Activated CD4-positive, CD25-positive, alpha-beta regulatory T cell treated with anti-CD3 and anti-CD28 coated beads, Interleukin-2, amount 50 U/mL, for 24 hours (primary cell): ENCODE measurements at regions not wholly inside any gene's neighbourhood (a gene's known extent, or its start where the extent isn't known, plus 50 kb on each side); places are given as distances from the start of the nearest gene placed in this dataset.
A peak's percentile ranks its signal among the peaks of the same experiment; 100 is the strongest.

Source experiments
- ATAC-seq, 2 donors: fragments of 150-1000 bp; cut with Tn5 transposase; one replicate each; pipeline ENCODE4 v1.10.0; 2021; ENCODE audit warnings: mild to moderate bottlenecking in 1 of 2, moderate library complexity in 1 of 2

DNA sequence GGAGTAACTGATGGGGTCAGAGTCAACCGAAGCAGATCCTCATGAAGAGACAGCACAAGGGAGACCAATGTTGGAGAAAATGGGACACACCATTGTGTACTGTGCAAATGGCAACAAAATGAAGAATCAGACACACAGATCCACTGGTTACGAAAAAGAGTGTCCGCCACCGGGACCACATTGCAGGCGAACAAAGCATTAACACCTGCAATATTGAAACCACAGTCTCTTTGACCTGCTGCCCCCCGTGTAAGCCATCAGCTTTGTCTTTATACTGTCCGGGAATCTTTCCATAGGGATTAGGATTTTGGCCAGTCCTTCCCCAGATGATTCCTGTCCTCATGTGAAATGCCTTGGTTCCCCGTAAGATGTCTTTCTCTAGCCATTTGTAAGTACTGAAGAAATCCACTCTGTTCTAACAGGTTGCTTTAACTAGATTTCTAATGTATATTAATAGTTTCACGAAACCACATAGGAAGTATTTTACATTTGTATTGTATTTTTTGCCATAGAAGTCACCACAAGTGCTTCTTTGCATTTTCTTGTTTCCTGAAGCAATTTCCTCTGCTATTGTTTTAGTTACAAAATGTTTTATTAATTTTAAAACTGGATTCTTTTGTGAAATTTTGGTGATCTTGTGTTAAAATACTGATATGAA lies 140.8 kb upstream of the NFE2L3 start:
- ATAC-seq, result no peak

DNA sequence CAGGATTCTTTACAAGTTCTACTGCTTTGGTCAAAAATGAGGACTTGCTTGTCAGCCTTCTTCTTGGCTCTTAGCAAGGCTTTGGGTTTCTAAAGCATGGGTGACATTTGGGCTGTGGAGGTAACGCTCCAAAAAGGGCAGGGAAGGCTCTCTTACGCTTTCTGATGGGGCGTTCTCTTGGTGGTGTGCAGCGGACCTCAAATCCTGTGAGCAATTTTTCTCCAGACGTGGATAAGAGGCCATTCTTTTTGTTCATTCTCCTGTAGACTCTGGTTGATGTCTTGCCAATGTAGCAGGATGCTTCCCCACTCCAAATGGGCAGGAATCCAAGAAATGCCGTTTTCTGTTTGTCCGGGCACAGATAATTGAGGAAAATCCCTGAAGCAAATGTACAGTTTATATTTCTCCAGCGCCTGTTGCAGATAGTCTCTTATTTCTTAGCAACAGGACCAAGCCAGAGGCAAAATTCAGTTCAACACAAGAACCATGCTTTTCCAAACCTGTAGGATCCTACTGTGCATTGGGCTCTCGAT lies 138.4 kb upstream of the NFE2L3 start:
- no peak for ATAC-seq

DNA sequence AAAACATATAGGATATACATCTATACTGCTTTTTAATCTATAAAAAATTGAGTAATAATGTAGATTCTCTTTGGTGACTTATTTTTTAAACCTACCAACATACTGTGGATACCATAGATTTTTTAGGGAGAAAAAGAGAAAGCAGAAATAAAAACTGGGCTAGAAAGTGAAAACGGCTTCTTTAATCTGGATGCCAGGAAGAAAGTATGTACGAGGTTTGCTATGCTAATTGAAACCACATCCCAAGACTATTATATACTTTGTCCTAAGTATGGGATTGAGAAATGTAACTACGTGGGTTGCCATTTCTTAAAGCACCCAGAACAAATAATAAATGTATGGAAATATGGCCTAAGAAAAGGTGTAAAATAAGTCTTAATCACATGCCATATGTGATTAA lies 129.0 kb upstream of the NFE2L3 start:
- no peak for ATAC-seq

DNA sequence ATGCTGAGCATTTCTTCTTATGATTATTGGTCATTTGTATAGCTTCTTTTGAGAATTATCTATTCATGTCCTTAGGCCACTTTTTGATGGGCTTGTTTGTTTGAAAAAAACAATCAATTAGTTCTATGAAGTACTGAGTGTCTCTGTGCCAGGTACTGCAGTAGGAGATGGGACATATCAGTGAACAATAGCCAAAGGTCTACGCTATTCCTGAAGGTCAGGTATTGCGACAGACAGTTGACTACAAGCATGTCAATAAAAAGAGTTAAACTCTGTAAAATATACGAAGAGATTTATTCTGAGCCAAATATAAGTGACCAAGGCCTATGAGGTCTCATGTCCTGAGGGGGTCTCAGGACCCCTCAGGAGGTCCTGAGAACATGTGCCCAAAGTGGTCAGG lies 122.1 kb upstream of the NFE2L3 start:
- ATAC-seq, result no peak

DNA sequence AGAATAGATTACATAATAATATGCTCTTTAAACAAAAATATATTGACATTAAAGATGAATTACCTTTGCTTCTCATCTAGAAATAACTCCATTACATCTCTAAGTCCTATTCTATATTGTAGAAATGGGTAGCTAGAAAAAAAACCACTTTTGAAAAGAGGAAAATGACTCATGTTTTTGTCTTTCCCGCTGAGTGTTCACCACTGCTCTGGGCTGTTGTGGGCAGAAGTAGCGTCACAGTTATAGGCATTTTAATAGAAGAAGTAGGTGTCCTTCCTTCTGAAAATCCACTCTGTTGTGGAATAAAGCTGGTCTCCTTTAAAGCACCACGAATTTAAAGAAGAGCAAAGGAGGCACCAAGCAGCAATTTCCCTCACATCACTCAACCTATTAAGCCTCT lies 117.6 kb upstream of the NFE2L3 start:
- no peak for ATAC-seq

DNA sequence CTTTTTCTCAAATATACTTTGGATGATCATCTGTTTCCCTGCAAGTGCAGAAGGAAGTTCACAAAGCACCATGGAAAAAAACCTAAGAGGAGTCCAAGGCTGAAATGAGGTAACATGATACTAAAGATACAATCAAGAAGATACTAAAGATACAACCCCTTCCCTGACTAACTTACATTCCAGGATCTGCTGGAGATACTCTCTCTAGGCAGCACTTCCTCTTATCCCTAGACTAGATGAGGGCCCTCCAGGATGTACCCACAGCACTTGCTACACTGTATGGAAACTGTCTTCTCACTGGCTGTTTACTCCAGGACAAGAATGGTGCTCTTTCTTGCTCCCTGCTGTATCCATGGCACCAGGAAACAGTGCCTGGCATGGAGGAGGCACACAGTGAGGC lies 116.4 kb upstream of the NFE2L3 start:
- ATAC-seq, result no peak

DNA sequence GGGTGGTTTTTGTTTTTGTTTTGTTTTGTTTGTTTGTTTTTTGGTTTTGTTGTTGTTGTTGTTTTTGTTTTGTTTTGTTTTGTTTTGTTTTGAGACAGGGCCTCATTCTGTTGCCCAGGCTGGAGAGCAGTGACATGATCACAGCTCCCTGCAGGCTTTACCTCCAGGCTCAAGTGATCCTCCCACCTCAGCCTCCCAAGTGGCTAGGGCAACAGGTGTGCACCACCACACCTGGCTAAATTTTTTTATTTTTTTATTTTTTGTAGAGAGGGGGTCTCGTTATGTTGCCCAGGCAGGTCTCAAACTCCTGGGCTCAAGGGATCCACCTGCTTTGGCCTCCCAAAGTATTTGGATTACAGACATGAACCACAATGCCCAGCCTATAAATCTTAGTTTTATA lies 115.9 kb upstream of the NFE2L3 start:
- ATAC-seq, result no peak

DNA sequence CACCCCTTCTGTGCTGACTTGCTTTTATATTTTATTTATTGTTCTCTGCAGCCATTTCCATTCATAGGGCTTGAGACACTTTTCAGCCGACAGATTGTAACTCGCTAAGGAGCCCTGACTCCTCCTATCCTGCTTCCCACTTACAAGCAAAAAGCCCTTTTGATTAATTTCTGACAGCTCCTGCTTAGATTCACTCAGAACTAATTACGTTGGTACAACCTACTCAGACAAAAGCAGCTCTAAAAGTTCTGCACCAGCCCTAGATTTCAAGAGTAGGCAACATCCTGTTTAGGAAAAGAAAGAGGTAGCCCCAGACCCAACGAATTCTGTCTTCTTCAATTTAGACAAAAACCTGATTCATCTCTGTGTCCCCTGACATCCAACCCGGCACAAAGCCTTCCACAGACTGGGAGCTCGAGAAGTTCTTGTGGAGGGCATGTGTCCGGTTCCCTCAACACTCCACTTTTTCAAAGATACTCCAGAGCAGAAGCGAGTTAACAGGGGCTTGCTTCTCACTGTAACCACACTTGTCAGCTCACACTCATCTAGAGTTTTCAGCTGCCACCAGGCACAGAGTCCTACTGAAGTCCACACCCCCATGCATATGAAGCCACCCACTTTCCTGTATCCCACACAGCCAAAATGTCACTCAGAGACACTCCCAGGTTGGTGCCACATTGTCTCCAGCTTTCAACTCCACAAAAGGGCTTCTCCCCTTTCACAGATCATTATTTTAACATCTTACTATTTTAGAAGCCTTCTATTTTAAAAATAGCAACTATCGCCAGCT lies 113.6 kb upstream of the NFE2L3 start:
- ATAC-seq, result no peak

DNA sequence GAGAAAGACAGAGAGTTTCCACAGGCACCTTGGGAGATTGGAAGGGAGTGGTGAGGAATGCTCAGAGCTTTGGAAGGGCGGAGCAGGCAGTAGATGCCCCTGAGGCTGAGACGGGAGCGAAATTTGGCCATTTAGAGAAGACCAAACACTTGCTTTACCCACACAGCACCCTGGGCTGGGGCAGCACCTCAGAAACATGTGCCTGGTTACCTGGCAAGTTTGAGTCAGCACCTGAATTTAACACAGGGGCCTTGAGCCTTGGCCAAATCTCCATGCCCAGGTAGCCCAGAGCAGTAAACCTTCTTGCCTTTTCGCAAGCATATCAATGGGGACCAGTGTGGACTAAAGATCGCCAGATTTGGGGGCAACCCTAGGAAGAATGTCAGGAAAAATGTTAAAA lies 111.9 kb upstream of the NFE2L3 start:
- no peak for ATAC-seq

DNA sequence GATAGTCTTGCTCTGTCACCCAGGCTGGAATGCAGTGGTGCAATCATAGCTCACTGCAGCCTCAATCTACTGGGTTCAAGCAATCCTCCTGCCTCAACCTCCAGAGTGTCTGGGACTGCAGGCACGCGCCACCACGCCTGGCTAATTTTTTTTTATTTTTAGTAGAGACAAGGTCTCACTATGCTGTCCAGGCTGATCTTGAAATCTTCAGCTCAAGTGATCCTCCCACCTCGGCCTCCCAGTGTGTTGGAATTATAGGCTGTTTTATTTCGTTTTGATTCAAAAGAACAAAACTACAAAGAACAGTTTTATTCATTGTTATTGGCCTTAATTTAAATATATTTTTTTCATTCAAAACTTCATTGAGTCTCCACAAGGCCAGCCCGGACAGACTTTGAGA lies 109.8 kb upstream of the NFE2L3 start:
- no peak for ATAC-seq

DNA sequence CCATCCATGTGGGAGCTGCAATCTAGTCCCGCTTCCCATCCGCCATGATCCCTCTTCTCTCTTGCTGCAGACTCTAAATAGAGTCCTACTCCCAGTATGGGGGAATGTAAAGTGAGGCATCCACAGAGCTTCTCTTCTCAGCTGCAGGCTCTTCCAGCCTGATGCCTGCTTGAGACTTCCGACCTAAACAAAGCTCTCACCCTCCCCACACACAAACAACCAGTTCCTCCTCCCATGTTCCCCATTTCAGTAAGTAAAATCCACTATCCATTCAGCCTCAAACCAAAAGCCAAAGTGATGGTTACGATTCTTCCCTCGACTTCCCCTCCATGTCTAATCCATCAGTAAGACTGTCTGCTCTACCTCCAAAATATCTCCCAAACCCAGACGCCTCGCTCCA lies 108.2 kb upstream of the NFE2L3 start:
- no peak for ATAC-seq

DNA sequence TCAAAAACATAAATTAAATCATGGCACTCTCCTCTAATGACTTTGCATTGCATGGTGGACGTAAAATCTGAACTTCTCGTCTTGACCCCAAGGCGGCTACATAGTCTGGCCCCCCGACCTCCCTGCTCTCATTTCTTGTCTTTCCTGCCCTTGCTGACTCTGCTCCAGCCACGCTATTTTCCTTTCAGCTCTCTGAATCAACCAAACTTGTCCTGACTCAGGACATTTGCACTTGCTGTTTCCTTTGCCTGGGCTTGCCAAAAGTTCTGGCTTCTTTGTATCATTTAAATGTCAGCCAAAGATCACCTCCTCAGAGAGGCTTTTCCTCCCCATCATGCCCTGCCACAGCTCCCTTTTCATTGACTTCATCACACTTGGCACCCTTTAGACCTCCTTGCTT lies 107.7 kb upstream of the NFE2L3 start:
- ATAC-seq, result no peak

DNA sequence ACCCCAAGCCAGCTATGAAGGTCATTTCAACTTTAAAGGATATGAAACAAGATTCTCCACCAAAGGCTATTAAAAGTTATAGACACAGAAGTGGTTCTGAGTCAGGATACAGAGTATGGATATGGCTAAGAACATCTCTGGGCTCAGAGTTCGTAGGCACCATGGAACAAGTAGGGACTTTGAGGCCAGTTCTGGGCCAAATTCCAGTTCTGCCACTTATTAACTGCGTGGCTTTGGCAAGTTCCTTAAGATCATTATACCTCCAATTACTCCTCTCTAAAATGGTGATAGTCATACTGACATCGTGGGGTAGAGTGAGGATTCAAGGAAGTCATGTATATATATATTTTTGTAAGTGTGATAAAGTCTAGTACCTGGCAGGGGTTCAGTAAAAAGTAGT lies 105.8 kb upstream of the NFE2L3 start:
- ATAC-seq, result no peak

DNA sequence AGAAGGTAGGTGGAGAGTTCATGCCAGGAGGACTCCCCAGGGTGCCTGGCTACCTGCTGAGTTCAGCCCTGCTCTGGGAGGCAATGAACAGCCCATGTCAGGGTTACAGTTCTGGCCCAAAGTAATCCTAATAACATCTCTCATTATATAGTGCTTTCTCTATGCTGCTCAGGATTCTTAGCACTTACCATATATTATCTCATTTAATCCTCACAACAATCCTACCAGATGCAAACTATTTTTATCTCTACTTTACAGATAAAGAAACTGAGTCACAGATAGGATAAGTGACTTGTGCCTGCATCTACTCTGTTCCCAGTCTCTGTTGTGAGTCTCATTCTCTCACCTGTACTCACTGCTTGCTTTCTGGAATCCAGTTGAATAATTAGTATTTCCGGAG lies 105.1 kb upstream of the NFE2L3 start:
- ATAC-seq, result no peak

DNA sequence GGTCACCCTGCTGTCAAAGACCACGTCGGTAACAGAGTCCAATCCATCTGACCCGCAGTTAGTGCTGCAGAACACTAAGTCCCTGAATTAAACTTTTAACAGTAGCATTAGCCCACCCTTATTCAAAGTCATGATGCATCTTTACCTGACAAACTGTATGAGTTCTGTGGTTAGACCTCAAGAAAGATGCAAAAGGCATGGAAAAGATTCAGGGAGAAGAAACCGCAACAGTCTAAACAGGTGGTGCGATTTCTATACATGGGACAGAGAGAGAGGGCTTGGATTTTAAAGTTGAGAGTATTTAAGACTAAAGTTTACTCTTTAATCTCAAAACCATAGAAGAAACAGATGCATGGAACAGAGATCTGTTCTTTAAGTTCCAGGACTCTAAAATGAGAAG lies 103.3 kb upstream of the NFE2L3 start:
- ATAC-seq, result no peak

DNA sequence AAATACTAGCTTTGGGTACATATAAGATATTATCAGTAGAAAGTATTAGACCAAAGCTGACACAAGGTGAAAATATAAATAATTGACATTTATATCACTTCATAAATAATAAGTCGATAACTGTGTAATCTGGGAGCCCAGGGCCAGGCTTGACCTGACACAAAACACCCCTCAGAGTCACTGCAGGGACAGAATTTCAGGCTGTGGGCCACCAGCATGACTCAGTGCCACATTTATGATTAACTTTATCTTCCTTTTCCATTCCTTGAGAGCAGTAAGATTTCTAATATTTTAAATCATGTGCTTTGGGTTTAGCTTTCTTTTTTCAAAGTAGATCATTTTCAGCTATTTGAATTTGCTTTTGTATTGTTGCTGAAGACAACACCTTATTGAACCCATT lies 102.9 kb upstream of the NFE2L3 start:
- no peak for ATAC-seq

DNA sequence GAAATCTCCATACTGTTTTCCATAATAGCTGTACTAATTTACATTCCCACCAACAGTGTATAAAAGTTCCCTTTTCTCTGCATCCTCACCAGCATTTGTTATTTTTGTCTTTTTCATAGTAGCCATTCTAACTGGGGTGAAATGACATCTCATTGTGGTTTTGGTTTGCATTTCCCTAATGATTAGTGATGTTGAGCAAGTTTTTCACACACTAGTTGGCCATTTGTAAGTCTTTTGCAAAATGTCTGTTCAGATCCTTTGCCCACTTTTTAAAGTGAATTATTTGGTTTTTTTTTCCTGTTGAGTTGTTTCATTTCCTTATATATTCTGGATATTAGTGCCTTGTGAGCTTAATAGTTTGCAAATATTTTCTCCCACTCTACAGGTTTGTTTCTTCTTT lies 101.0 kb upstream of the NFE2L3 start:
- ATAC-seq, result no peak

DNA sequence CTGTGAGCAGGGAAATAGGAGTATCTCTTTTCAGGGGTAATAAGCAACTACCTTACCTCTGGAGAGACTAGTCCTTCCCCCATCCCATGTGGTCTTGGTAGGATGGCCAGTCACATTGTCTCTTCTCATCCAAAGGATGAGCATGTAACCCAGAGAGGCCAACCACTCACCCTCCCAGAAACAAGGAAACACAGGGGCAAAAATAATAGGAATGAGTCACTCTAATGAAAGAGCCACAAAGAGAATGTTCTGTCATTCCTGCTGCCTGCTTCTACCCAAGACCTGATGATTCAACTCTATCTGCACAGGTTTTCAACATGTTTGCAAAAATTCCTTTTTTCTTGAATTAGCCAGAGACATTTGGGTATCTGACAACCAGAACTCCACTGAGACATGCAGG lies 99.3 kb upstream of the NFE2L3 start:
- no peak for ATAC-seq

DNA sequence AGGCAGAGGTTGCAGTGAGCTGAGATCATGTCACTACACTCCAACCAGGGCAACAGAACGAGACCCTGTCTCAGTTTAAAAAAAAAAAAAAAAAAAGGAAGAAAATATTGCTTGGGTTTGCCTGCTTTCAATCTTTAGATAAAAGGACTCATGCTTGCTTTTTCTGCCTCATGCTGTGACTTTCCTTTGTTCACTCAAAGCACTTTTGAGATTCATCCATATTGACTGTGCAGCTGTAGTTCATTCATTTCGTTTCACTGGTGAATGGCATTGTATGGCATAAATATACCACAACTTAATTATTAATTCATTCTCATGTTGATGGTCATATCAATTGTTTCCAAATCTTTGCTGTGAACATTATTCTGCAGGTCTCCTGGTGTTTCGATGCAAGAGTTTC lies 97.6 kb upstream of the NFE2L3 start:
- ATAC-seq, result no peak

DNA sequence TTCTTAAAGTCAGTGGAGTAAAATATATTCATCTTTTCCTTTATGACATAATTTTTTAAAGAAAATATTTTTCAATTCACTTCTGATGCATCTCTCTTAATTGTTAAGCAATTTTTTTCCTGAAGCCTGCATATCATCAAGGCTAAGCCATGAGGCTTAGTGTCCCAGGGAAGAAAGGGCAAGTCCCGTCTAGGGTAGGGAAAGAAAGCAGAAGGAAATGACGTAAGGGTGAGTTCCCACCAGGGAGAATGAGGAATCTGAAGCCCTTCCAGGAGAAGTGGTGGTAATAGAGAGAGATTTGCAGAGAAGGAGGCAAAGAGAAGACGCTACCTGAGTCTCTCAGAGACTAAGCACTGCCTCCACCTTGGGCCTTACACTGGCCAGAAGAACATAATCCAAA lies 96.8 kb upstream of the NFE2L3 start:
- no peak for ATAC-seq

DNA sequence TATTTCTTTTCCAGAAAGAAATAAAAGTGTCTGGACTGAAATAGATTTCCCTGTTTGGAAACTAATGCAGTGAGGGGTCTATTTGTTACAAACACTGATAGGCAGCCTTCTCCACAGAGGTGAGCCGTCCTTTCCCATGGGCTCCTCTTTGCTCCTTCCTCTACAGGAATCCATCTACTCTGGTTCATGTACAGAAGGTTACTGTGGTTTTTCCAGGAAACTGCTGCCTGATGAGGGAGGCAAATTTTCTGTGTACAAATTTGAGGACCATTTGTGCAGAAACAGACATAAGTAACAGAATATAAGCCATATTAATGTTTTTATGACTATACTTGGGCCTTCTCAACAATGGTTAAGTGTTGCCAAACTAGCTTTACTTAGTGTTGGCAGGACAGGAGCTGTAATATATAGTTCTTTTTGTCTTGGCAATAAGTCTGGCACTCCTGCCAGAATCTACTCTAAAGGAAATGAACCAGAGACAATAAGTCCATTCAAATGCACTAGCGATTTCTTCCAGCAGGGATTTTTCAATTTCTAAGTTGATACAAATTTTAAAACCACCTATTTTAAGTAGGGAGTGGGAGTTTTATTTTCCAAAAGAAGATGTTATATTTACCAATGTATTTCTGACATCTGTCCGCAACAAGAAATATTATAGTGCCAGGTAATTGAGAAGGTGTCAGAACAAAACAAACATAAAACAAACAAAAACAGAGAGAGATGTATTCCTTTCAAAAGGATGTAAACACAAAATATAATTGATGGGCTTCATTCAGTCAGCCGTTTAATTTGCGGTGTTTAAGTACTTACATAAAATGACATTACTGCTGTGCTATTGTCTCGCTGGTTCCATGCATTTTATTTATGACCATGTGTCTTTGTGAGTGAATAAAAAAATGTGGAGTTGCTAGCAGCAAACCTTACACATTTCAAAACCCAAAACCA lies 91.0 kb upstream of the NFE2L3 start:
- no peak for ATAC-seq

DNA sequence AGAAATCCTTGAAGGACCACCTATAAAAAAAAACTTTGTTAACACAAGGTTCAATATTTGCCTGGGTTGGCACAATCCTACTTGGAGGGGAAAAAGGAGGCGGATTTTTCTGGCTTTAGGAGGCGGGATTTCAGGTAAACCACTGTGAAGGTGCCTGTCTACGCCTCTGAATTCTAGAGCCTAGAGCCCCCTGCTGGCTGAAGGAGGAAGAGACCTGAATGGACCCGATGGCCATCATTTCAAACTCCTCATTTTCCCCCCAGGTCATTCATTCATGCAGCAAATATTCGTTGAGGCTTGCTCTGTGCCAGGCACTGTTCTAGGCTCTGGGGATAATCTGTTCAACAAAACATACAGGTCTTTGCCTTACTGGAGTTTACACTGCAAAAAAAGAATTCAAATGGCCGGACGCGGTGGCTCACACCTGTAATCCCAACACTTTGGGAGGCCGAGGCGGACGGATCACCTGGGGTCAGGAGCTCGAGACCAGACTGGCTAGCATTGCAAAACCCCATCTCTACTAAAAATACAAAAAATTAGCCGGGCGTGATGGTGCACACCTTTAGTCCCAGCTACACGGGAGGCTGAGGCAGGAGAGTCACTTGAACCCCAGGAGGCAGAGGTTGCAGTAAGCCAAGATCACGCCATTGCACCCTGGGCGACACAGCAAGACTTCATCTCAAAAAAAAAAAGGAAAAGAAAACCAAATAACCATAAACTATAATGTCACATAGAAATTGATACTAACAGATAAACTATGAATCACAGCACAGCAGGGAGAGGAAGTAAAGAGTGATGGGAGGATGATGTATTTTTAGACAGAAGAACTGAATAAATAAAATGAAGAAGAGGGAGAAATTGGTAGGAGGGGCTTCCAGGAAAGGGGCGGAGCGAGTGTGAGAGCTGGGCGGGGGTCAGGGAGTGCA lies 90.1 kb upstream of the NFE2L3 start:
- peak; percentile 61 to 65 for ATAC-seq
